HEK293 (cell line): ENCODE measurements at regions not wholly inside any gene's neighbourhood (a gene's known extent, or its start where the extent isn't known, plus 50 kb on each side); places are given as distances from the start of the nearest gene placed in this dataset.

Experiments
- TCF7L2 ChIP-seq: IDR thresholded peaks from 2 replicates; pipeline ENCODE4 v1.6.1; 2011; ENCODE audit warnings: low read depth, mild to moderate bottlenecking, inconsistent platforms, low read length, moderate library complexity, borderline replicate concordance
- ZNF530 ChIP-seq: fragments of 450-650 bp; formaldehyde crosslinking; IDR thresholded peaks from 2 replicates; pipeline ENCODE4 v1.5.1; 2016; ENCODE audit warnings: low read depth, missing biosample characterization, missing genetic modification characterization

- TF ChIP-seq ZNF530 (tag by site-specific recombination) (no peak), TCF7L2 (no peak)
Observed at GRCh38 chr1:81129366-81129765, 671.4 kb upstream of the ADGRL2 start.
